NCI-H82 treated with DMSO at 0.1 percent for 48 hours (cell line): ENCODE measurements at regions not wholly inside any gene's neighbourhood (a gene's known extent, or its start where the extent isn't known, plus 50 kb on each side); places are given as distances from the start of the nearest gene placed in this dataset.

Source experiments
- DNase-seq: peaks from one replicate; lab custom pipeline; 2025; ENCODE audit not compliant: unreplicated experiment; lab: John Stamatoyannopoulos, UW

DNA sequence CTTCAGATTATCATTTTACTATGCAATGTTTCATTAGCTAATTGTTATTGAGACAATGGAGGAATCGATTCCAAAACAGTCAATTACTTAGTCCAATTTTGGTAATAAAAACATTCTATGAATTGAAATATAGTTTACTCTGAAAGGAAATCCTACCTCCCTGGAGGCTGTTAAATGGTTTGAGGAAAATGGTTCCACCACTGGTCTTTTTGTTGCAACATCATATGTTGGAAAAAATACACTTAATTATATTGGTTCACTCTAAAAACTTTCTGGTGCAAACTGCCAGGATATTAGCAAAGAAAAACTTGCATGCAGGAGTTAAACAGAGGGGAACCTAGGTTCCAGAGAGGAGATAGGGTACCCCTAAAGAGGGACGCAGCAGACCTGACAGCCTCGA is 267.3 kb upstream of the LYZL1 start:
- no peak for DNase-seq

DNA sequence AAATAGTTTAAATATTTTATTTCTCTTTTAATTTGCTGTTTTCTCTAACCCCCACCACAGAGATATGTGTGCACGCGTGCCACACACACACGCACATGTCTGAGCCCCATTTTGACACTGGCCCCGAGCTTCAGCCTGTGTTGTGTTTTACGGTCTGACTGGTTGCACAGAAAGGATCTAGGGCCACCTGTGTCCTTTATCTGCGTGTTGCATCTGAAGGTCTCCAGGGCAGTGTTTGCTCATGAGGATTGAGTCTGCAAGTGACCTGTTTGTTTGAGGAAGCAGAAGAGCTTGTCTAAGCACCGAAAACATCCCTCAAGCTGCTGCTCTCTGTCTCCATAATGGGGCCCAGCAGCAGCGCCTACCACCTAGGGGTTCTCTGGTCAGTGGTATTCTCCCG is 266.4 kb upstream of the LYZL1 start:
- no peak for DNase-seq

DNA sequence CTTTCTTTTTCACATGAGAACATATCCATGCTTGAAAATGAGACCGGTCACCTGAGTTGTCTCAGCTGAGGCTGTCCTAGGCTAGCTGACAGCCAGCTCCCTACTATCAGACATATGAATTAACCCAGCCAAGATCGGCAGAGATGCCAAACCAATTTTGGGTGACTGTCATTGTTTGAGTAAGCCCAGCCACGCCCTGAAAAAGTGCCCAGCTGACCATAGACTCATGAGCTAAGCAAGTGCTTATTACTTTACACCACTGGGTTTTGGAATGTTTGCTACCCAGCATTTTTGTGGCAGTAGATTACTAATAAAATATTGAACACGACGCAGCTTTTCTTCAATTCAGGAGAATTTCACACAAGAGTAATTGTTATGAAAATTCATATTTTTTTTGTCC is 265.2 kb upstream of the LYZL1 start:
- DNase-seq, result no peak

DNA sequence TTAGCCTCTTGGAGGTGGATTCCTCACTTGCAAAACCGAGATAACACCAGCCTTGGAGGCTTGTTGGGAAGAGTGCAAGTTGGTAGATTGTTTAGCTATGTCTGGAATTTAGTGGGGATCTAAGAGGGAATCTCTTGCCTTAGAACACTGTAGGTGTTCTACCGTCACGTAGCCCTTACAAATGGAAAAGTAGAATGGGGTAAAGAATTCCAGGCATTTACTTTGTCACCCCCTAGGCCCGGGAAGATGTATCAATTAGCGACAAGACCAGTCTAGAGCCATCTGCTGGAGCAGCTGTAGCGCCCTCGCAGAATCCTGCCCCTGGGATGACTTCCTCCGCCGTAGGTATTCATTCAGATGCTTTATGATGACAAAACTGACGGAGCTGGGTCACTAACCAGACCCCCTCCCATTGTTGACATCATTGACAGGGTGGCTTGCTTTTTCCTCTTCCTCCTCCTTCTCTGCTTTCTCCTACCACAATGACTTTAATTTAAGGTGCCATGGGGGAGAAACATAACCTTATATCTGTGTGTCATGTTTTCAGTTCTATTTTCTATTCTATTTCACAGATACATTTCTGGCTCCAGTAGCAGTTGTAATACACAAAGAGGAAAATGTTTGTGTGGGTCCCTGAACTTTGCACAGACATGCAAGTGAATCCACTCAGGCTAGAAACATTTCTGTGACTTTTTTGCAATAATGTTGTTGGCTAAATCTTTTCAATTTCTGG is 262.6 kb upstream of the LYZL1 start:
- no peak for DNase-seq

DNA sequence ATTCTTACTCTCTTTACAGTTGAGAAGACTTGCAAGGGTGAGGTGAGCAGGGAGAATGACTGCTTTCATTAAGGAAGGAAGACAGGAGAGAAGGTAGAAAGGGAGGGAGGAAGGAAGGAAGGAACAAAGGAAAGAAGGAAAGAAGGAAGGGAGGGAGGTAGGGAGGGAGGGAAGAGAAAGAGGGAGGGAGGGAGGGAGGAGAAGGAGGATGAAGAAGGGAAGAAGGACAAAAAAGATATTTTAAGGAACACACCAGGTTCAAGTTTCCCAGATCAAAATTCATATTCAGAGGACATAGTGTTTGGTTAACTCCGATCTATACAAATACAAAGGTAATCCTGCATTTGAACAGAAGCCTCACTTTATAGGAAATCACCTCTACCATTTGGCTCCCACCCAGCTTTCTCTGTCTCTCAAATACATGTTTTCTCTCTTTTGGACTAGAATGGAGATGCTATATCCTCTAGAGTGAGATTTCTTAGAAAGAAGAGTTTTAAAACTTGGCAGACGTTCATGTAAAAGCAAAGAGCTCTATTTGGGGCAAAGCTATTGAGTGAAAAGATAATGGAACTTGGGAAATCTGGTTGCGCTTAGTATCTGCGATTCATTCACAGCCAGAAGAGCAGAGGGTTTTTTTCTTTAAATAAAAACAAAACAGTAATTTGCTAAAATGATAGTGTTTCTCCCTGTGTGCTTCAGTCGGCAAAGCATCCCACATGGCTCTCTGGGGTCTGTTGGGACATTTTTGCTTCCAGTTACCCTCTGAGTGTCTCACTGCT is 261.9 kb upstream of the LYZL1 start:
- DNase-seq, result no peak

DNA sequence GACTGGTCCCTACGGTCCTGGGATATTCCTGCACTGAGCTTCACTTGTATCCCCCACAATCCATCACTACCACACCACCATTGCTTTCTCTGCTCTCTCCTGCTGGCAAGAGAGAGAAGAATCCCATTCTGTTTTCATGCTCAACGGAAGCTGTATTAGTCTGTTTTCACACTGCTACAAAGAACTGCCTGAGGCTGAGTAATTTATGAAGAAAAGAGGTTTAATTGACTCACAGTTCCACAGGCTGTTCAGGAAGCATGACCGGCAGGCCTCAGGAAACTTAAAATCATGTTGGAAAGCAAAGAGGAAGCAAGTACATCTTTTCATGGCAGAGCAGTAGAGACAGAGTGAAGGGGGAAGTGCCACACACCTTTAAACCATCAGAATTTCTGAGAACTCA is 260.4 kb upstream of the LYZL1 start:
- DNase-seq, result no peak

DNA sequence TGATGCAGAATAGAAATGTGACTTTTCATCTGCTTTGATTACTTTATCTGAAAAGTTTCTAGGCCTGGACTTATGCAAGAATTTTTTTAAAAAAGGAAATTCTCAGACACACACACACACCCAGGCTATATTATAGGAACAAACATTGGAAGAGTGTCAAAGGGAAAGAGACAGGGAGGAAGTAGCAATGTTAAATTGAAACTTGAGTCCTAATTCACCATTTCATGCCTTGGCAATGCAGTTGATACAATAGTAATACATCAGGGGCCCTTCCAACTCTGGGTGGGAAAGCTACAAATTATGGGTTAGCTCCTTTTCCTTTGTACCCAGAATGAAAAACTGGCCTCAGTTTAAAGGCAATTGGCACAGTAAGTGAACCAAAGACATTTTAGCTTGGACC is 258.0 kb upstream of the LYZL1 start:
- DNase-seq, result no peak

DNA sequence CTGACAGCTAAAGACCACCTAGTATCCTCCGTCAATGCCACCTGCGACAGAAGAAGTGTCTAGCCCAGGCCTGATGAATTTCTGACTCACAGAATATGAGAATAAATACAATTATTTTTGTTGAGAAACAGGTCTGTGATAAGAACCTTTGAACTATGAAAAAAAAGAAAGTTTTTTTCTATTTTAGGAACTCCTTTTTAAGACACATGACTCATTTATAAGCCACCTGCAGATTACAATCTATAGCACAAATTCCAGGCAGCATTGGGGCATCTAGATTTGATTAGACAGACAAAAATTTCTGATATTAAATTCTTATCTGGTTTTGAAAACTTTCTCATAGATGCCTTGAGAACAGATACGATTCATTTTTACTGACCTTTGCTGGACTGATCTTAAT is 256.7 kb upstream of the LYZL1 start:
- no peak for DNase-seq

DNA sequence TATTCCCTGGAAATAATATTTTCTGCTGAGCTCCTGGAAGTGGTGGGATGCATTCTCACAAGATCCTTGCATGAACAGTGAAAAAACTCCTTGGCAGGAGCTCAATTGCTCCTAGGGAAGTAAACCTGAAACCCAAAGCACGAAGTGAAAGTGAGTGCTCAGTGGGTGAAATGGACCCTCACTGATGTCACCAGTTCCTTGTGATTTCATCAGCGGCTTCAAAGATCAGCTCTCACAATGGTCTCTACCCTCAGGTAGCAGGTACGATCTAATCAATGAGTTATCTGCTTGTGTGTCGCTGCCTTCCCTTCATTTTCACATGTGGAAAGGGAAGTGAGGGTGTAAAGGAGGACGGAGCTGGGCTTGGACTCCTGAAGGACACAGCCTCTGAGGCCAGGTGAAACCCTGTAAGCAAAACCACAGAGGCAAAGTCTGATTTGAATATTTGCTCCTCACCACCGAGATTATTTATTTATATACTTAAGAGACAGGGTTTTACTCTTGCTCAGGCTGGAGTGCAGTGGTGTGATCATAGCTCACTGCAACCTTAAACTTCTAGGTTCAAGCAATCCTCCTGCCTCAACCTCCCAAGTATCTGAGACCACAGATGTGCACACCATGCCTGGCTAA is 255.4 kb upstream of the LYZL1 start:
- DNase-seq, result no peak

DNA sequence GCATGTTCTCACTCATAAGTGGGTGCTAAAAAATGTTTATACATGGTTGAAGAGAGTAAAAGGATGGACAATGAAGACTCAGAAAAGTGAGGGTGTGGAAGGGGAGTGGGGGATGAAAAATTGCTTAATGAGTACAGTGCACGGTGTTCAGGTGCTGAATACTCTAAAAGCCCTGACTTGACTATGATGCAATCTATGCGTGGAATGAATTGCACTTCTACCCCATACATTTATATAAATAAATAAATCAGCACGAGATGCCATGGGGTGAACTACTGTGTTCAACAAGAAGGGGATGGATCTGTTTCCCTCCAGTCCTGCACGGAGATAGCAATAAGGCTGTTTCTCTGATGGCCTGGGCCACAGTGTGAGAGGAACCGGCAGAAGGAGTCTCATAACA is 254.3 kb upstream of the LYZL1 start:
- no peak for DNase-seq

DNA sequence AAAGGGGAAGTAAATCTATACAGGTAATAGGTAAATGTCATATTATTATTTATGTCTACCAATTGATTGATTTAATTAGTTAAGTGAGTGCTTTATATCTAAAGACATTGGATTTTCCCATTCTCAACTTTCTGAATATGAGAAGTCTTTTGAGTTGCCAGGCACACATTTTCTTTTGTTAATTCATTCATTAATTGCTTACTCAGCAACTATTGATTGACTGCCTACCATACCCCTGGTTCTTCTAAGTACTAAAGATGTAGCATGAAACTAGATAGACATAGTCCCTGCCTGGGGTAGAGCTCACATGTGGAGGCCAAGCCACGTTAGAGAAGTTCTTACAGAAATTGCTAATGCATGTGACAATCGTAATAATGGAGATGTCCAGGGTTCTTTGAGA is 253.1 kb upstream of the LYZL1 start:
- no peak for DNase-seq

DNA sequence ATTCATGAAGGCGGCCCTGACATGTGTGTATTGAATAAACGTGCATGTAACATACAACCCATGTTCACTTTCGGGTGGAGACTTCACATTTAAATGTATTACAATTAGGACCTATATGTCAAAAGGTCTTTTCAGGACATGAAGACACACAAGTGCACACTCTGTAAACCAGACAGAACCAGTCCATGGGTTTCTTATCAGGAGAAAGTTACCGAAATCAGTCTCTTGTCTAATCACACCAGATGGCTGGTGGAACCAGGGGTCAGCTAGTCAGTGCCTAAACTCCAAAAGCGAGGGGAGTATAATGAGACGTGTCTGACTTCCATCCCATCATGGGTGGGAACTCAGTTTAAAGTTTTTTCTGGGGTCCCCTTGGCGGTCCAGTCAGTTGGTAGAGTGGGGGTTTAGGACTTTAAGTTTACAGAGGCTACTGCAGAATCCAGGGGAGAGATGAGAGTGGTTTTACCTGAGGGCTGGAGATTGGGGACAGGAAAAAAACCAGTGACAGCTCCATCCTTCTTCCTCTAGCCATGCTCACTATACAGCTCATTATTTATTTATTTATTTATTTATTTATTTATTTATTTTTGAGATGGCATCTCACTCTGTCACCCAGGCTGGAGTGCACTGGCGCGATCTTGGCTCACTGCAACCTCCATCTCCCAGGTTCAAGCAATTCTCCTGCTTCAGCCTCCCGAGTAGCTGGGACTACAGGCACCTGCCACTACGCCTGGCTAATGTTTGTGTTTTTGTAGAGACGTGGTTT is 251.3 kb upstream of the LYZL1 start:
- DNase-seq, result no peak

DNA sequence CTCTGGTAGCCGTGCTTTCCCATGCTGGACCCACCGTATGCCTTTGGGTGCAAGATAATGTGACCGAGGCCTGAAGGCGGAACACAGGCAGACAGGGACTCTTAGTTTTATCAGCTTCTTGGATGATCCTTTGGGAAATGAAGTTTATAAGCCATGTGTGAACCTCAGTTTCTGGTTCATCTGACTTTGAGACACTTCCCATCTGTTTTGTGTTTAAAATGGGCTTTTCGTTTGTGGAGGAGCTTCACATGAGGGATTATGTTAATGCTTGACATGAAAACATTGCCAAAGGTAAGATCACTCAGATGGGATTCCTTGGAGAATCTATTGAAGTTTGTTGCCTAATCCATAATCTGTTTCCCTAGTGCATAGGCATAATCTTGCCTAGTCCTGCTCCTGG is 249.8 kb upstream of the LYZL1 start:
- DNase-seq, result no peak

DNA sequence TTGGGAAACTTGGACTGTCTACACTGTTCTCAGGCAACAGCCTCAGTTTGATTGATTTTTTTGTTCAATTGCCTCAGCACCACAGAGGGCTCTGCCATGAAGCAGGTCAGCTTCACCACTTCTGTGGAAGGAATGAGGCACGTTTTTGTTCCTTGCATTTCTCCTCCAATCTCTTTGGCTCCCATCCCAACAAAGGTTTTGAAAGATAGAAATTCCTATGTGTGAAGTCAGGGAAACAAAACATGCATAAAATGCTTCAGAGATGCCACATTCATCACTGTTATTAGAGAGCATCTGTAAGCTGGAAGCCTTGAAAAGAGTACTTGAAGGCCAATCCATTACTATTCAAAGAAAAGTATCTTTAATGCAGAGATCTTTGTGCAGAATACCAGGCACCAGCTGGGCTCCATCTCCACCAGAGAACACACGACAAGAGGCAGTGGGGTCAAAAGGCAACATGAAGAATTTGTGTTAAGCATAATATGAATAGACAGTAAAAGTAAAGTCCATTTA is 249.1 kb upstream of the LYZL1 start:
- no peak for DNase-seq

DNA sequence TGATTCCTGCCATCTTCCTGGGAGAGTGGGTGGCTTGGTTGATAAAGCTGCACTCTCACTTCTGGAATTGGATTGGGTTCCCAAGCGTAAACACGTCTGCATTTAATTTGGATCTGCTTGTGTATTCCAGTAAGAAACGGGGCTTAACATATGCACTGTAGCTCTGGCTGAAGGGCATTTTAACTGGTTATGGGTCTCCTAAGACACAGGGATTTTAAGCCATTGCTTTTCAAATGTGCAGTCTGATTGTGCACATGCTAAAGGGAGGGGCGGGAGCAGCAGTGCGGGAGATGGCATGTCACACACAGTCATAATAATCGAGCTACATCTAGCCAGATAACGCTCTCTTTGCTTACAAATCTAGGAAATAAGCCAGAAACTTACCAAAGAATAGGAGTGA is 247.3 kb upstream of the LYZL1 start:
- no peak for DNase-seq

DNA sequence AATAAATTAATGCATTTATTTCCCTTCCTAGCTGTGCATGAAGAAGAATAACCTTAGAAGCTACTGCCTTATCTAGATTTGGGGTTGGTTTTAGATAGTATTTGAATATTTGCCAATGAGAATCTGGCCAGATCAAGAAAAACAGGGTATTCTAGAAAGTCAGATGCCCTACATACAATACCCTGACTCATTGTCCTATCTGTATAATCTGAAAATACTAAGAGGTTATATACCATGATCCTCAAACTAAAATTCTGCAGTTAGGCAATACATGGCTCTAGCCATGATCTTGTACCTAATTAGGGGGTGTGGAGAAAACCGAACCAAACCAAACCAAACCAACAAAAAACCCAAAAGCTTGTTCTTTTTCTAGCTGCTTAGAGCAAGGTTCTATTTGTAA is 240.4 kb upstream of the LYZL1 start:
- DNase-seq, result no peak

DNA sequence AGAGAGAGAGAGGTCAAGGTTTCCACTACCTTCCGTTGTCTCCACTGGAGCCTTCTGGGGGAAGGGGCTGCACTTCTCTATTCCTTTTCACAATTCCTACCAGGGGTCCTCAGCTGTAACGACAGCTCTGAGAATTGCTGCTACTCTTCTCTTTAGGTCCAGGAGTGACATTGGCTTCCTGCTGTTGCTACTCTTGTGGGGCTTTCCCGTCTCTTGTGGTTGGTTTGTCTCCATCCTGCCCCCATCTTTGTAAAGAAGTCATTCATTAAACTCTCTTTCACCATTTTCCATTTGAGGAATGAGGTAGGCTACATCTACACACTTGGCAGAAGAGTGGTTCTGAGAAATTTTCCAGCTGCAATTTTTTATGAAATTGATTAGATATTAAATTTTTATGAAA is 238.8 kb upstream of the LYZL1 start:
- DNase-seq, result no peak

DNA sequence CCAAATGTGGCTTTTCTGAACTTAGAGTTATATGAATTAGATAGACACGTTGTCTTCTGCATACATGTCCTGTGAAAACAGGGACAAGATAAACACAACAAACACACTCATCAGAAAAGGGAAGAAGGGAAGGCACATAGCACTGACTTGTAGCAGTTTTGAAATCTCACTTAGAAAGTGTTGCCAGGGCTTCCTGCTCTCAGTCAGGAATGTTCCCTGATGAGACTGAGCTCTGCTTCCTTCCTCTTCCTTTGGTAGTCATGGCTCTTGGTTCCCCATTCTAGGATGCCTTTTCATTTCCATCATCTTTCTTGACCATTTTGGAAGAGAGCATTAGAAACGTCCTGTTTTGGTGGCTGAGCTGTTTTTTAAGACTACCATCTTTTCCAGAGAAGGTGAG is 233.8 kb upstream of the LYZL1 start:
- no peak for DNase-seq

DNA sequence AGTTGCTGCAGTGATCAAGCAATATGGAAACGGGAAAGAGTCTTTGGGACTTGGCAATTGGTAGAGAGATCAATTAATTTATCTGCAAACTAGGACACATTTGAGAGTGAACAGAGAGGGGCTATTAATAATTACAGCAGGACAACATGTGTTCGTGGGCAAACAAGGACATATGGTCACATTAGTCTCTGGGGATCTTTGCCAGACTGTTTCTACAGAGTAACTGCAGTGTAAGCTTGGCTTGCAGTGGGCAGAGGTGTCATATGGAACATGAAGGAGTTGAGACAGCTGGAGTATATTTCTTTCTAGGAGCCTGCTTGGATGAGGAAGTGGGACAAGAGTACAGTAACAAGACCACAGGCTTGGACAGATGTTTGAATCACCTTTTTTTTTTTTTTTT is 232.1 kb upstream of the LYZL1 start:
- DNase-seq, result peak; percentile 35

DNA sequence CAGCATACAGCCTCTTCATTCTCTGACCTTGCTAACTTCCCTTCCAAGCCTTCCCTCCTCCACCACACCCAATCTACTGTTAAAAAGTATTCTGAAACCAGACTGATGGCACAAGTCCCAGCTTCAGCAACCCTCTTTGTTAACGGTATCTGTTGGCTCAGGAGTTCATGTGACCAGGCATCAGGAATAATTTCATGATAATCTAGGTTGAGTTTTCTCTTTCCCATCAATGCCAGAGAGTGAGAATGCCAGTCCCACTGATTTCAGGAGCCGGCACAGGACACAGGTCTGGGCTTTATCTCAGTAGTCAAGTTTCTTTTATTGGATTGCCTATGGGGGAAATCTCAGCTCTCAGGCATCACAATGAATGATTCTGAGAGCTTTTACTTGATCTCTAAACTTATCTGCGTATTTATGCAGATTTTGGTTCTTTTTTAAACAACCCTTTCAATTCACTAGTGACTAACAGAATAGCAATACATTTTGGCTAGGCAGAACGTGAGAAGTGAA is 231.0 kb upstream of the LYZL1 start:
- no peak for DNase-seq
